ENCODE measurements at regions not wholly inside any gene's neighbourhood (a gene's known extent, or its start where the extent isn't known, plus 50 kb on each side); places are given as distances from the start of the nearest gene placed in this dataset.

GRCh38 chr20:22285555-22285954 is 298.8 kb downstream of the FOXA2 start:
- H3K36me3 ChIP-seq (ENCODE audit: control insufficient read depth, insufficient read depth, low read length, severe bottlenecking), result no peaks in the 10 kb centered on the region
- no peak for DNase-seq (ENCODE audit: low read depth)
- H3K27me3 ChIP-seq (replicated peaks; ENCODE audit: control insufficient read depth, insufficient read depth, low read length), result peaks cover 52% of the 10 kb centered on the region
- H3K4me3 ChIP-seq (ENCODE audit: low read length), result no peak overlapping the region
- H3K4me1 ChIP-seq (ENCODE audit: control insufficient read depth, insufficient read depth, low read length), result peaks cover 7% of the 10 kb centered on the region
- no peak overlapping the region for H3K9ac ChIP-seq (ENCODE audit: low read length)
- no peaks in the 10 kb centered on the region for H3K9me3 ChIP-seq (ENCODE audit: control insufficient read depth, low read length)

- DNase-seq (ENCODE audit: low read depth), result no peak
- H3K9ac ChIP-seq (ENCODE audit: low read length), result no peak overlapping the region
- no peaks in the 10 kb centered on the region for H3K4me1 ChIP-seq (ENCODE audit: control insufficient read depth, insufficient read depth, low read length)
- H3K36me3 ChIP-seq (ENCODE audit: control insufficient read depth, insufficient read depth, low read length, severe bottlenecking), result no peaks in the 10 kb centered on the region
- peaks cover 38% of the 10 kb centered on the region for H3K27me3 ChIP-seq (replicated peaks; ENCODE audit: control insufficient read depth, insufficient read depth, low read length)
- no peak overlapping the region for H3K4me3 ChIP-seq (ENCODE audit: low read length)
- H3K9me3 ChIP-seq (ENCODE audit: control insufficient read depth, low read length), result no peaks in the 10 kb centered on the region
These were observed 301.7 kb downstream of the FOXA2 start for GRCh38 chr20:22282696-22283095.

GRCh38 chr20:22274330-22274729 is 310.0 kb downstream of the FOXA2 start:
- Histone ChIP-seq H3K27me3 (replicated peaks; ENCODE audit: control insufficient read depth, insufficient read depth, low read length) (peaks cover 12% of the 10 kb centered on the region), H3K9me3 (ENCODE audit: control insufficient read depth, low read length) (no peaks in the 10 kb centered on the region), H3K4me3 (ENCODE audit: low read length) (no peak overlapping the region), H3K4me1 (ENCODE audit: control insufficient read depth, insufficient read depth, low read length) (no peaks in the 10 kb centered on the region), H3K9ac (ENCODE audit: low read length) (no peak overlapping the region), H3K36me3 (ENCODE audit: control insufficient read depth, insufficient read depth, low read length, severe bottlenecking) (no peaks in the 10 kb centered on the region)
- DNase-seq (ENCODE audit: low read depth), result no peak

- H3K9ac ChIP-seq (ENCODE audit: low read length), result no peak overlapping the region
These were observed 315.7 kb downstream of the FOXA2 start for GRCh38 chr20:22268675-22269074.

GRCh38 chr20:22264917-22265316 is 319.5 kb downstream of the FOXA2 start:
- Histone ChIP-seq H3K4me3 (ENCODE audit: low read length) (no peak overlapping the region), H3K9me3 (ENCODE audit: control insufficient read depth, low read length) (no peaks in the 10 kb centered on the region), H3K4me1 (ENCODE audit: control insufficient read depth, insufficient read depth, low read length) (peaks cover 6% of the 10 kb centered on the region), H3K9ac (ENCODE audit: low read length) (no peak overlapping the region), H3K27me3 (replicated peaks; ENCODE audit: control insufficient read depth, insufficient read depth, low read length) (peaks cover 26% of the 10 kb centered on the region), H3K36me3 (ENCODE audit: control insufficient read depth, insufficient read depth, low read length, severe bottlenecking) (no peaks in the 10 kb centered on the region)
- DNase-seq (ENCODE audit: low read depth), result no peak

More at GRCh38 chr20:22268675-22269074, 315.7 kb downstream of the FOXA2 start:
- H3K27me3 ChIP-seq (replicated peaks; ENCODE audit: control insufficient read depth, insufficient read depth, low read length), result peaks cover 25% of the 10 kb centered on the region
- no peaks in the 10 kb centered on the region for H3K4me1 ChIP-seq (ENCODE audit: control insufficient read depth, insufficient read depth, low read length)
- no peaks in the 10 kb centered on the region for H3K9me3 ChIP-seq (ENCODE audit: control insufficient read depth, low read length)
- H3K4me3 ChIP-seq (ENCODE audit: low read length), result no peak overlapping the region
- H3K36me3 ChIP-seq (ENCODE audit: control insufficient read depth, insufficient read depth, low read length, severe bottlenecking), result no peaks in the 10 kb centered on the region
- no peak for DNase-seq (ENCODE audit: low read depth)

GRCh38 chr20:22260506-22260905 is 323.9 kb downstream of the FOXA2 start:
- DNase-seq (ENCODE audit: low read depth), result no peak
- no peaks in the 10 kb centered on the region for H3K36me3 ChIP-seq (ENCODE audit: control insufficient read depth, insufficient read depth, low read length, severe bottlenecking)
- H3K9ac ChIP-seq (ENCODE audit: low read length), result no peak overlapping the region
- peaks cover 17% of the 10 kb centered on the region for H3K27me3 ChIP-seq (replicated peaks; ENCODE audit: control insufficient read depth, insufficient read depth, low read length)
- H3K9me3 ChIP-seq (ENCODE audit: control insufficient read depth, low read length), result no peaks in the 10 kb centered on the region
- H3K4me1 ChIP-seq (ENCODE audit: control insufficient read depth, insufficient read depth, low read length), result peaks cover 6% of the 10 kb centered on the region
- no peak overlapping the region for H3K4me3 ChIP-seq (ENCODE audit: low read length)

- no peaks in the 10 kb centered on the region for H3K9me3 ChIP-seq (ENCODE audit: control insufficient read depth, low read length)
- no peak for DNase-seq (ENCODE audit: low read depth)
- no peaks in the 10 kb centered on the region for H3K36me3 ChIP-seq (ENCODE audit: control insufficient read depth, insufficient read depth, low read length, severe bottlenecking)
- H3K9ac ChIP-seq (ENCODE audit: low read length), result no peak overlapping the region
- no peaks in the 10 kb centered on the region for H3K27me3 ChIP-seq (replicated peaks; ENCODE audit: control insufficient read depth, insufficient read depth, low read length)
- H3K4me3 ChIP-seq (ENCODE audit: low read length), result no peak overlapping the region
- peaks cover 6% of the 10 kb centered on the region for H3K4me1 ChIP-seq (ENCODE audit: control insufficient read depth, insufficient read depth, low read length)
These were observed 326.5 kb downstream of the FOXA2 start for GRCh38 chr20:22257912-22258311.

- H3K4me3 ChIP-seq (ENCODE audit: low read length), result no peak overlapping the region
- H3K9ac ChIP-seq (ENCODE audit: low read length), result no peak overlapping the region
- no peaks in the 10 kb centered on the region for H3K36me3 ChIP-seq (ENCODE audit: control insufficient read depth, insufficient read depth, low read length, severe bottlenecking)
- H3K4me1 ChIP-seq (ENCODE audit: control insufficient read depth, insufficient read depth, low read length), result peaks cover 6% of the 10 kb centered on the region
- H3K27me3 ChIP-seq (replicated peaks; ENCODE audit: control insufficient read depth, insufficient read depth, low read length), result peaks cover 7% of the 10 kb centered on the region
- H3K9me3 ChIP-seq (ENCODE audit: control insufficient read depth, low read length), result no peaks in the 10 kb centered on the region
- DNase-seq (ENCODE audit: low read depth), result peak; percentile 1
These were observed 336.2 kb downstream of the FOXA2 start for GRCh38 chr20:22248051-22248667.

- H3K4me1 ChIP-seq (ENCODE audit: control insufficient read depth, insufficient read depth, low read length), result peaks cover 11% of the 10 kb centered on the region
- no peak overlapping the region for H3K9ac ChIP-seq (ENCODE audit: low read length)
- H3K9me3 ChIP-seq (ENCODE audit: control insufficient read depth, low read length), result no peaks in the 10 kb centered on the region
- no peaks in the 10 kb centered on the region for H3K36me3 ChIP-seq (ENCODE audit: control insufficient read depth, insufficient read depth, low read length, severe bottlenecking)
- no peak for DNase-seq (ENCODE audit: low read depth)
- no peak overlapping the region for H3K4me3 ChIP-seq (ENCODE audit: low read length)
- H3K27me3 ChIP-seq (replicated peaks; ENCODE audit: control insufficient read depth, insufficient read depth, low read length), result no peaks in the 10 kb centered on the region
These were observed 339.2 kb downstream of the FOXA2 start for GRCh38 chr20:22245139-22245538.

GRCh38 chr20:22243067-22243466 is 341.3 kb downstream of the FOXA2 start:
- no peaks in the 10 kb centered on the region for H3K27me3 ChIP-seq (replicated peaks; ENCODE audit: control insufficient read depth, insufficient read depth, low read length)

GRCh38 chr20:22241609-22242008 is 342.8 kb downstream of the FOXA2 start:
- Histone ChIP-seq H3K4me1 (ENCODE audit: control insufficient read depth, insufficient read depth, low read length) (peaks cover 11% of the 10 kb centered on the region), H3K9ac (ENCODE audit: low read length) (no peak overlapping the region), H3K27me3 (replicated peaks; ENCODE audit: control insufficient read depth, insufficient read depth, low read length) (no peaks in the 10 kb centered on the region), H3K4me3 (ENCODE audit: low read length) (no peak overlapping the region), H3K36me3 (ENCODE audit: control insufficient read depth, insufficient read depth, low read length, severe bottlenecking) (no peaks in the 10 kb centered on the region), H3K9me3 (ENCODE audit: control insufficient read depth, low read length) (no peaks in the 10 kb centered on the region)
- DNase-seq (ENCODE audit: low read depth), result no peak

More at GRCh38 chr20:22243067-22243466, 341.3 kb downstream of the FOXA2 start:
- H3K4me1 ChIP-seq (ENCODE audit: control insufficient read depth, insufficient read depth, low read length), result peaks cover 11% of the 10 kb centered on the region
- H3K36me3 ChIP-seq (ENCODE audit: control insufficient read depth, insufficient read depth, low read length, severe bottlenecking), result no peaks in the 10 kb centered on the region
- no peak overlapping the region for H3K4me3 ChIP-seq (ENCODE audit: low read length)
- H3K9me3 ChIP-seq (ENCODE audit: control insufficient read depth, low read length), result no peaks in the 10 kb centered on the region
- H3K9ac ChIP-seq (ENCODE audit: low read length), result no peak overlapping the region
- no peak for DNase-seq (ENCODE audit: low read depth)

GRCh38 chr20:22232923-22233322 is 351.4 kb downstream of the FOXA2 start:
- no peak for DNase-seq (ENCODE audit: low read depth)
- H3K36me3 ChIP-seq (ENCODE audit: control insufficient read depth, insufficient read depth, low read length, severe bottlenecking), result no peaks in the 10 kb centered on the region
- H3K9ac ChIP-seq (ENCODE audit: low read length), result no peak overlapping the region
- H3K4me3 ChIP-seq (ENCODE audit: low read length), result no peak overlapping the region
- H3K9me3 ChIP-seq (ENCODE audit: control insufficient read depth, low read length), result no peaks in the 10 kb centered on the region
- H3K4me1 ChIP-seq (ENCODE audit: control insufficient read depth, insufficient read depth, low read length), result peaks cover 1% of the 10 kb centered on the region
- H3K27me3 ChIP-seq (replicated peaks; ENCODE audit: control insufficient read depth, insufficient read depth, low read length), result peaks cover 5% of the 10 kb centered on the region
